Small intestine (tissue), 7 donors: ENCODE measurements at regions not wholly inside any gene's neighbourhood (a gene's known extent, or its start where the extent isn't known, plus 50 kb on each side); places are given as distances from the start of the nearest gene placed in this dataset.
"Not testable (repeated sequence)": the region's sequence is repeated elsewhere in the genome, so short reads cannot be mapped to it uniquely, and the experiment has no call there.

ENCODE experiments used
- DNase-seq, 2 donors: peaks; one replicate each; pipeline versions ENCODE4 v3.0.0 to v3.0.0-alpha.2; 2013
- FAIRE-seq: peaks from 2 replicates; lab custom pipeline; 2012; peaks lifted over from hg19 to GRCh38; lab: Jason Lieb, UNC
- H3K27ac ChIP-seq, 3 donors: one replicate each; pipeline ENCODE4 v1.5.1; 2013; ENCODE audit warnings: low read length in 2 of 3, mild to moderate bottlenecking in 2 of 3, control low read depth in 1 of 3, inconsistent platforms in 1 of 3, low read depth in 1 of 3, moderate library complexity in 1 of 3
- H3K27me3 ChIP-seq, 3 donors: one replicate each; pipeline ENCODE4 v1.6.1; 2013; ENCODE audit warnings: low read length in 3 of 3, inconsistent platforms in 1 of 3; ENCODE audit not compliant: control insufficient read depth in 3 of 3, insufficient read depth in 3 of 3
- H3K36me3 ChIP-seq, 3 donors: one replicate each; pipeline ENCODE4 v1.6.1; 2013; ENCODE audit warnings: low read length in 3 of 3, inconsistent platforms in 1 of 3, low read depth in 1 of 3, mild to moderate bottlenecking in 1 of 3, moderate library complexity in 1 of 3; ENCODE audit not compliant: control insufficient read depth in 3 of 3, insufficient read depth in 2 of 3
- H3K4me1 ChIP-seq, 3 donors: one replicate each; pipeline ENCODE4 v1.6.1; 2013; ENCODE audit warnings: low read length in 2 of 3, inconsistent platforms in 1 of 3, low read depth in 1 of 3, mild to moderate bottlenecking in 1 of 3, moderate library complexity in 1 of 3; ENCODE audit not compliant: control insufficient read depth in 3 of 3, insufficient read depth in 2 of 3
- H3K4me3 ChIP-seq, 3 donors: one replicate each; pipeline ENCODE4 v1.5.1; 2013; ENCODE audit warnings: low read length in 3 of 3, control low read depth in 1 of 3, inconsistent platforms in 1 of 3, low read depth in 1 of 3, mild to moderate bottlenecking in 1 of 3, moderate library complexity in 1 of 3
- H3K9me3 ChIP-seq, 2 donors: one replicate each; pipeline ENCODE4 v1.6.1; 2013; ENCODE audit warnings: low read depth in 1 of 2, low read length in 1 of 2; ENCODE audit not compliant: control insufficient read depth in 2 of 2, insufficient read depth in 1 of 2
- WGBS, 3 donors: extraction: QIAGEN DNeasy Blood & Tissue Kit; methylation state at CpG; one replicate each; pipeline ENCODE4 v1.1.7; 2013; 5-methylcytosine and 5-hydroxymethylcytosine counted together
- donor health status: healthy with polysubstance abuse.
- donor health status: control.
- donor health status: control.
- donor health status: Bipolar disorder and iron deficiency.
- donor health status: healthy.

- DNase-seq (no peak), FAIRE-seq (no peak)
- no peaks in the 10 kb centered on the region for H3K27me3 ChIP-seq
- H3K4me1 ChIP-seq, result no peaks in the 10 kb centered on the region
- 52 to 70% (median 69%) methylated on average over 1 of the region's 1 CpG for WGBS, 3 donors
- H3K36me3 ChIP-seq, result no peaks in the 10 kb centered on the region
- H3K9me3 ChIP-seq, result no peaks in the 10 kb centered on the region
- no peak overlapping the region for H3K4me3 ChIP-seq
- H3K27ac ChIP-seq, result no peak overlapping the region
These were observed 1380.8 kb downstream of the GRIK2 start for GRCh38 chr6:102774326-102774725.

GRCh38 chr6:102773636-102774035, 1380.1 kb downstream of the GRIK2 start:
- Histone ChIP-seq H3K27me3 (no peaks in the 10 kb centered on the region), H3K27ac (no peak overlapping the region), H3K36me3 (no peaks in the 10 kb centered on the region), H3K4me1 (no peaks in the 10 kb centered on the region), H3K9me3 (no peaks in the 10 kb centered on the region), H3K4me3 (no peak overlapping the region)
- FAIRE-seq, result no peak
- DNase-seq, result no peak
- 87 to 91% (median 90%) methylated on average over 2 of the region's 2 CpGs for WGBS, 3 donors

GRCh38 chr6:102766963-102767362, 1373.5 kb downstream of the GRIK2 start:
- H3K9me3 ChIP-seq, result no peaks in the 10 kb centered on the region
- H3K4me1 ChIP-seq, result no peaks in the 10 kb centered on the region
- 88 to 89% (median 88%) methylated on average over 2 of the region's 2 CpGs for WGBS, 3 donors
- DNase-seq (no peak), FAIRE-seq (no peak)
- no peaks in the 10 kb centered on the region for H3K36me3 ChIP-seq
- no peaks in the 10 kb centered on the region for H3K27me3 ChIP-seq
- H3K4me3 ChIP-seq, result no peak overlapping the region
- no peak overlapping the region for H3K27ac ChIP-seq

- H3K27me3 ChIP-seq, result no peaks in the 10 kb centered on the region
- DNase-seq, result no peak
- no peak for FAIRE-seq
- H3K4me1 ChIP-seq, result no peaks in the 10 kb centered on the region
- H3K4me3 ChIP-seq, result no peak overlapping the region
- 81 to 86% (median 85%) methylated on average over 10 of the region's 10 CpGs for WGBS, 3 donors
- H3K36me3 ChIP-seq, result no peaks in the 10 kb centered on the region
- H3K27ac ChIP-seq, result no peak overlapping the region
- no peaks in the 10 kb centered on the region for H3K9me3 ChIP-seq
These were observed 1370.8 kb downstream of the GRIK2 start for GRCh38 chr6:102764317-102764716.

- Histone ChIP-seq H3K27ac (no peak overlapping the region), H3K4me1 (no peaks in the 10 kb centered on the region), H3K4me3 (no peak overlapping the region), H3K27me3 (no peaks in the 10 kb centered on the region), H3K9me3 (no peaks in the 10 kb centered on the region), H3K36me3 (no peaks in the 10 kb centered on the region)
- WGBS, 3 donors, result 86 to 91% (median 89%) methylated on average over 2 of the region's 2 CpGs
- DNase-seq (no peak), FAIRE-seq (no peak)
These were observed 1370.4 kb downstream of the GRIK2 start for GRCh38 chr6:102763891-102764290.

- WGBS, 3 donors, result 74 to 78% (median 76%) methylated on average over 4 of the region's 4 CpGs
- H3K36me3 ChIP-seq, result no peaks in the 10 kb centered on the region
- H3K27me3 ChIP-seq, result no peaks in the 10 kb centered on the region
- no peak overlapping the region for H3K4me3 ChIP-seq
- no peak overlapping the region for H3K27ac ChIP-seq
- H3K9me3 ChIP-seq, result no peaks in the 10 kb centered on the region
- FAIRE-seq, result no peak
- H3K4me1 ChIP-seq, result no peaks in the 10 kb centered on the region
- DNase-seq, result no peak
These were observed 1368.4 kb downstream of the GRIK2 start for GRCh38 chr6:102761872-102762271.

GRCh38 chr6:102759415-102759814, 1365.9 kb downstream of the GRIK2 start:
- Histone ChIP-seq H3K9me3 (no peaks in the 10 kb centered on the region), H3K27me3 (no peaks in the 10 kb centered on the region), H3K4me1 (no peaks in the 10 kb centered on the region), H3K27ac (no peak overlapping the region), H3K4me3 (no peak overlapping the region), H3K36me3 (no peaks in the 10 kb centered on the region)
- WGBS, 3 donors, result 86 to 90% (median 90%) methylated on average over 2 of the region's 2 CpGs
- DNase-seq (no peak), FAIRE-seq (no peak)

- FAIRE-seq, H3K9me3 ChIP-seq, H3K27ac ChIP-seq, H3K4me3 ChIP-seq, H3K36me3 ChIP-seq, DNase-seq, H3K4me1 ChIP-seq, H3K27me3 ChIP-seq: not testable (repeated sequence)
- WGBS, 3 donors, result 87 to 93% (median 91%) methylated on average over 19 of the region's 19 CpGs
These were observed 1365.0 kb downstream of the GRIK2 start for GRCh38 chr6:102758536-102758935.

GRCh38 chr6:102749210-102749971, 1355.9 kb downstream of the GRIK2 start:
- Histone ChIP-seq H3K36me3 (no peaks in the 10 kb centered on the region), H3K4me3 (no peak overlapping the region), H3K9me3 (no peaks in the 10 kb centered on the region), H3K27ac (no peak overlapping the region), H3K27me3 (no peaks in the 10 kb centered on the region), H3K4me1 (no peaks in the 10 kb centered on the region)
- WGBS, 3 donors, result 55 to 89% (median 73%) methylated on average over 2 of the region's 2 CpGs
- FAIRE-seq, result no peak
- no peak for DNase-seq
